Smooth muscle cell (in vitro differentiated cells): ENCODE measurements at regions not wholly inside any gene's neighbourhood (a gene's known extent, or its start where the extent isn't known, plus 50 kb on each side); places are given as distances from the start of the nearest gene placed in this dataset.

Source experiments
- DNase-seq: peaks from one replicate; lab custom pipeline; 2025; ENCODE audit not compliant: unreplicated experiment; lab: John Stamatoyannopoulos, UW
- H2AFZ ChIP-seq: fragments of 200-600 bp; sonication (generic); 2 replicates; pipeline ENCODE4 v1.6.0; 2016; ENCODE audit warnings: antibody characterized with exemption, low read depth, mild to moderate bottlenecking
- H3F3A ChIP-seq: fragments of 200-600 bp; sonication (generic); 2 replicates; pipeline ENCODE4 v1.6.0; 2017; ENCODE audit warnings: antibody characterized with exemption, low read depth
- H3K27ac ChIP-seq: fragments of 200-600 bp; sonication (generic); 2 replicates; pipeline ENCODE4 v1.5.1; 2016; ENCODE audit warnings: low read depth, mild to moderate bottlenecking
- H3K27me3 ChIP-seq: fragments of 200-600 bp; sonication (generic); 2 replicates; pipeline ENCODE4 v1.6.1; 2016; ENCODE audit warnings: low read depth, mild to moderate bottlenecking
- H3K36me3 ChIP-seq: fragments of 200-600 bp; sonication (generic); 2 replicates; pipeline ENCODE4 v1.5.1; 2016; ENCODE audit warnings: low read depth
- H3K4me1 ChIP-seq: fragments of 200-600 bp; sonication (generic); 2 replicates; pipeline ENCODE4 v1.5.1; 2016; ENCODE audit warnings: low read depth
- H3K4me2 ChIP-seq: fragments of 200-600 bp; sonication (generic); 2 replicates; pipeline ENCODE4 v1.6.0; 2016; ENCODE audit warnings: mild to moderate bottlenecking
- H3K4me3 ChIP-seq: fragments of 200-600 bp; sonication (generic); 2 replicates; pipeline ENCODE4 v1.5.1; 2016; ENCODE audit warnings: mild to moderate bottlenecking
- H3K79me2 ChIP-seq: fragments of 200-600 bp; sonication (generic); 2 replicates; pipeline ENCODE4 v1.6.0; 2016; ENCODE audit warnings: low read depth, mild to moderate bottlenecking
- H3K9ac ChIP-seq: fragments of 200-600 bp; sonication (generic); 2 replicates; pipeline ENCODE4 v1.6.0; 2016; ENCODE audit warnings: low read depth
- H3K9me3 ChIP-seq: fragments of 200-600 bp; sonication (generic); replicated peaks from 2 replicates; pipeline ENCODE4 v1.5.1; 2016; ENCODE audit warnings: low read depth
- H4K20me1 ChIP-seq: fragments of 200-600 bp; sonication (generic); 2 replicates; pipeline ENCODE4 v1.6.0; 2016; ENCODE audit warnings: low read depth
- CTCF ChIP-seq: fragments of 200-600 bp; sonication (generic); IDR thresholded peaks from 2 replicates; pipeline ENCODE4 v1.5.1; 2017; ENCODE audit warnings: borderline replicate concordance, mild to moderate bottlenecking, antibody characterized with exemption; ENCODE audit not compliant: insufficient read depth, poor library complexity, severe bottlenecking
- WGBS: methylation state at CpG from one replicate; pipeline ENCODE4 v1.1.7; 2016; ENCODE audit warnings: low lambda C conversion rate; 5-methylcytosine and 5-hydroxymethylcytosine counted together

GRCh38 chr3:16741890-16742289, 136.7 kb upstream of the DAZL start:
- H3K9ac ChIP-seq, result no peak overlapping the region
- no peaks in the 10 kb centered on the region for H3F3A ChIP-seq
- no peak overlapping the region for H3K4me2 ChIP-seq
- H2AFZ ChIP-seq, result no peak overlapping the region
- no peak for DNase-seq
- no peak for TF ChIP-seq CTCF
- no peaks in the 10 kb centered on the region for H3K36me3 ChIP-seq
- H3K27me3 ChIP-seq, result no peaks in the 10 kb centered on the region
- H3K27ac ChIP-seq, result peak overlapping the region; percentile 69
- H3K9me3 ChIP-seq, result no peaks in the 10 kb centered on the region
- 54% methylated on average over 4 of the region's 4 CpGs for WGBS
- H4K20me1 ChIP-seq, result no peaks in the 10 kb centered on the region
- no peaks in the 10 kb centered on the region for H3K79me2 ChIP-seq
- no peaks in the 10 kb centered on the region for H3K4me1 ChIP-seq
- no peak overlapping the region for H3K4me3 ChIP-seq

- Histone ChIP-seq H2AFZ (no peak overlapping the region), H3K9ac (no peak overlapping the region), H3K9me3 (no peaks in the 10 kb centered on the region)
Observed at GRCh38 chr3:16743276-16743675, 138.1 kb upstream of the DAZL start.

GRCh38 chr3:16759227-16759903, 125.4 kb upstream of the PLCL2 start:
- no peak for DNase-seq

More at GRCh38 chr3:16743276-16743675, 138.1 kb upstream of the DAZL start:
- no peak overlapping the region for H3K4me3 ChIP-seq
- no peak overlapping the region for H3K4me2 ChIP-seq
- no peaks in the 10 kb centered on the region for H3K36me3 ChIP-seq
- H3K79me2 ChIP-seq, result no peaks in the 10 kb centered on the region
- no peak for TF ChIP-seq CTCF
- no peaks in the 10 kb centered on the region for H4K20me1 ChIP-seq
- no peaks in the 10 kb centered on the region for H3K27me3 ChIP-seq
- no peaks in the 10 kb centered on the region for H3F3A ChIP-seq
- H3K27ac ChIP-seq, result no peak overlapping the region
- no peak for DNase-seq
- no peaks in the 10 kb centered on the region for H3K4me1 ChIP-seq

More at GRCh38 chr3:16759227-16759903, 125.4 kb upstream of the PLCL2 start:
- Histone ChIP-seq H3K4me3 (no peak overlapping the region), H3K4me2 (no peak overlapping the region), H3K4me1 (no peaks in the 10 kb centered on the region), H3F3A (no peaks in the 10 kb centered on the region), H3K27ac (no peak overlapping the region), H3K9ac (no peak overlapping the region), H3K9me3 (no peaks in the 10 kb centered on the region), H2AFZ (no peak overlapping the region), H3K27me3 (no peaks in the 10 kb centered on the region), H3K36me3 (no peaks in the 10 kb centered on the region), H3K79me2 (no peaks in the 10 kb centered on the region), H4K20me1 (no peaks in the 10 kb centered on the region)
- no peak for TF ChIP-seq CTCF
- 82% methylated on average over 2 of the region's 2 CpGs for WGBS
